K562 (cell line): ENCODE measurements at regions not wholly inside any gene's neighbourhood (a gene's known extent, or its start where the extent isn't known, plus 50 kb on each side); places are given as distances from the start of the nearest gene placed in this dataset.

ENCODE experiments used
- ATAC-seq: fragments of 200-7000 bp; cut with Tn5 transposase; 3 replicates; pipeline ENCODE4 v1.9.1; 2020; ENCODE audit warnings: moderate library complexity
- BruUV-seq: library from RNA; stranded (reverse); fragments of 400-500 nt; replicated peaks from 2 replicates; lab custom pipeline; 2021; lab: Mats Ljungman, UMichigan
- CTCF ChIA-PET: fragments of 300-600 bp; formaldehyde crosslinking; extraction: SDS; loops from one replicate; lab custom pipeline; 2021; ENCODE audit warnings: low intra/inter-chr PET ratio; lab: Yijun Ruan, JAX
- POLR2A ChIA-PET: fragments of 300-600, 350-650 bp; sonication (Branson Sonifier 250); formaldehyde crosslinking; extraction: SDS; loops from one replicate; lab custom pipeline; 2021; ENCODE audit warnings: antibody characterized with exemption, inconsistent platforms; lab: Yijun Ruan, JAX
- DNase-seq, 4 experiments: peaks; one replicate each; pipeline versions ENCODE4 v3.0.0 to v3.0.0-alpha.2; 2011 to 2018; ENCODE audit warnings: low spot score in 3 of 4, mixed read lengths in 3 of 4; ENCODE audit errors: extremely low read depth in 1 of 4
- FAIRE-seq: peaks from 2 replicates; lab custom pipeline; 2011; peaks lifted over from hg19 to GRCh38; lab: Jason Lieb, UNC
- H2AFZ ChIP-seq: 2 replicates; pipeline ENCODE4 v1.6.0; 2011; ENCODE audit warnings: low read depth, low read length, control low read depth, inconsistent platforms
- H3K27ac ChIP-seq: fragments of 200-600 bp; 3 replicates; pipeline ENCODE4 v1.8.0; 2011; ENCODE audit warnings: low read depth, mild to moderate bottlenecking, control low read depth, inconsistent platforms, low read length, moderate library complexity, mixed read lengths; ENCODE audit errors: extremely low read depth
- H3K27me3 ChIP-seq, 2 experiments: fragments of 300-600 bp in 1 of 2; 2 replicates in 1 of 2; 3 replicates in 1 of 2; pipeline versions ENCODE4 v1.6.0 to v1.8.0; 2011; ENCODE audit warnings: inconsistent platforms in 2 of 2, low read length in 2 of 2, mild to moderate bottlenecking in 1 of 2, mixed read lengths in 1 of 2, moderate library complexity in 1 of 2; ENCODE audit not compliant: control insufficient read depth in 2 of 2, insufficient read depth in 2 of 2
- H3K36me3 ChIP-seq: fragments of 300-600 bp; 3 replicates; pipeline ENCODE4 v1.8.0; 2011; ENCODE audit warnings: mild to moderate bottlenecking, low read length, inconsistent platforms; ENCODE audit not compliant: control insufficient read depth, insufficient read depth
- H3K4me1 ChIP-seq, 2 experiments: fragments of 200-600 bp in 1 of 2; replicated peaks in 1 of 2; 2 replicates in 1 of 2; 3 replicates in 1 of 2; pipeline versions ENCODE4 v1.5.1 to v1.8.0; 2011; ENCODE audit warnings: inconsistent platforms in 2 of 2, low read length in 2 of 2, mild to moderate bottlenecking in 1 of 2, mixed read lengths in 1 of 2, moderate library complexity in 1 of 2; ENCODE audit not compliant: control insufficient read depth in 2 of 2, insufficient read depth in 2 of 2
- H3K4me2 ChIP-seq: 2 replicates; pipeline ENCODE4 v1.6.1; 2011; ENCODE audit warnings: low read length, control low read depth, inconsistent platforms, mixed read lengths; ENCODE audit not compliant: insufficient read depth
- H3K4me3 ChIP-seq: fragments of 200-600 bp; sonication (generic), shearing (Covaris generic); 2 replicates; pipeline ENCODE4 v1.5.1; 2016; ENCODE audit warnings: control low read depth, inconsistent platforms
- H3K79me2 ChIP-seq: fragments of 200-600 bp; 3 replicates; pipeline ENCODE4 v1.8.0; 2011; ENCODE audit warnings: low read length, inconsistent platforms; ENCODE audit not compliant: control insufficient read depth, insufficient read depth
- H3K9ac ChIP-seq, 2 experiments: 2 replicates each; pipeline versions ENCODE4 v1.6.0 to v1.6.1; 2011; ENCODE audit warnings: low read depth in 2 of 2, low read length in 2 of 2, control low read depth in 1 of 2, inconsistent platforms in 1 of 2, mild to moderate bottlenecking in 1 of 2, mixed read lengths in 1 of 2; ENCODE audit not compliant: insufficient read depth in 1 of 2
- H3K9me1 ChIP-seq: one replicate; pipeline ENCODE4 v1.6.0; 2011; ENCODE audit warnings: inconsistent platforms, mild to moderate bottlenecking, low read length, moderate library complexity; ENCODE audit not compliant: control insufficient read depth, insufficient read depth
- H3K9me3 ChIP-seq: replicated peaks from 2 replicates; pipeline ENCODE4 v1.5.1; 2011; ENCODE audit warnings: low read depth, low read length, inconsistent platforms; ENCODE audit not compliant: control insufficient read depth, insufficient read depth
- H4K20me1 ChIP-seq: replicated peaks from 2 replicates; pipeline ENCODE4 v1.6.1; 2011; ENCODE audit warnings: low read length, inconsistent platforms, mixed read lengths; ENCODE audit not compliant: control insufficient read depth, insufficient read depth
- FOXA1 ChIP-seq: fragments of 450-650 bp; IDR thresholded peaks from 2 replicates; pipeline ENCODE4 v1.6.1; 2016; ENCODE audit warnings: mild to moderate bottlenecking, borderline replicate concordance
- HDAC6 ChIP-seq: IDR thresholded peaks from 2 replicates; pipeline ENCODE4 v1.6.1; 2012; ENCODE audit warnings: low read depth, mild to moderate bottlenecking, control low read depth, inconsistent platforms, low read length, moderate library complexity
- HOXB6 ChIP-seq: fragments of 250-450 bp; sonication (Bioruptor Pico); IDR thresholded peaks from 2 replicates; pipeline ENCODE4 v1.5.1; 2022; ENCODE audit warnings: mild to moderate bottlenecking, borderline replicate concordance
- OTX1 ChIP-seq: fragments of 450-650 bp; formaldehyde crosslinking; IDR thresholded peaks from 2 replicates; pipeline ENCODE4 v1.4.0; 2022; ENCODE audit warnings: mild to moderate bottlenecking
- POLR3G ChIP-seq: IDR thresholded peaks from 2 replicates; pipeline ENCODE4 v1.6.1; 2011; ENCODE audit not compliant: insufficient read length, insufficient replicate concordance; ENCODE audit errors: extremely low read depth
- WGBS: fragments of 100-300 bp; shearing (Covaris generic); methylation state at CpG from one replicate; pipeline ENCODE4 v1.1.6; 2016; ENCODE audit warnings: low coverage, mixed read lengths; ENCODE audit not compliant: insufficient coverage; ENCODE audit errors: missing lambda C conversion rate; 5-methylcytosine and 5-hydroxymethylcytosine counted together
- in situ Hi-C: fragments of 300-500 bp; cut with MboI; formaldehyde crosslinking; loops from 4 replicates; pipeline ENCODE4 v1.15.0; 2018; ENCODE audit warnings: inconsistent platforms, mixed read lengths
- intact Hi-C: fragments of 100-400 bp; cut with micrococcal nuclease; formaldehyde crosslinking; loops from 2 replicates; pipeline ENCODE4 v1.14.2; 2022

GRCh38 chr5:138676002-138676401 lies 77.2 kb upstream of the CTNNA1 start:
- H3K4me1 ChIP-seq = no peaks in the 10 kb centered on the region
- CTCF ChIA-PET = no interaction called here
- no peaks in the 10 kb centered on the region for H3K36me3 ChIP-seq
- H2AFZ ChIP-seq = no peak overlapping the region
- no peaks in the 10 kb centered on the region for H3K79me2 ChIP-seq
- no peak overlapping the region for H3K4me2 ChIP-seq
- H4K20me1 ChIP-seq = no peaks in the 10 kb centered on the region
- H3K9me3 ChIP-seq = 0 out of 2 replicates have a peak, but pooled peaks cover 3% of the 10 kb centered on the region
- DNase-seq (no peak), ATAC-seq (no peak), FAIRE-seq (no peak)
- POLR2A ChIA-PET = interaction anchor here (0.7 kb wide), 2 partner anchors 7 to 584 kb away, joined by 3 read pairs; no protein-coding TSS in a partner anchor
- no peak overlapping the region for H3K27ac ChIP-seq
- H3K9ac ChIP-seq = no peak overlapping the region
- TF ChIP-seq HDAC6 (no peak), OTX1 (CRISPR knock-in tag) (no peak), POLR3G (no peak), HOXB6 (no peak), FOXA1 (no peak)
- no peak overlapping the region for H3K4me3 ChIP-seq
- in situ Hi-C loops = no loop called here
- no TSS peak for BruUV-seq
- intact Hi-C loops = no loop called here
- 7% methylated on average over 5 of the region's 5 CpGs for WGBS
- H3K27me3 ChIP-seq = peaks cover 0 to 5% of the 10 kb centered on the region in 2 experiments; a peak in 2 of 5 replicates
- H3K9me1 ChIP-seq = no peaks in the 10 kb centered on the region
